ENCODE measurements at regions not wholly inside any gene's neighbourhood (a gene's known extent, or its start where the extent isn't known, plus 50 kb on each side); places are given as distances from the start of the nearest gene placed in this dataset.

GRCh38 chr12:92535961-92536360, 166.8 kb upstream of the PLEKHG7 start:
- DNase-seq (ENCODE audit: low spot score) = no peak

DNA sequence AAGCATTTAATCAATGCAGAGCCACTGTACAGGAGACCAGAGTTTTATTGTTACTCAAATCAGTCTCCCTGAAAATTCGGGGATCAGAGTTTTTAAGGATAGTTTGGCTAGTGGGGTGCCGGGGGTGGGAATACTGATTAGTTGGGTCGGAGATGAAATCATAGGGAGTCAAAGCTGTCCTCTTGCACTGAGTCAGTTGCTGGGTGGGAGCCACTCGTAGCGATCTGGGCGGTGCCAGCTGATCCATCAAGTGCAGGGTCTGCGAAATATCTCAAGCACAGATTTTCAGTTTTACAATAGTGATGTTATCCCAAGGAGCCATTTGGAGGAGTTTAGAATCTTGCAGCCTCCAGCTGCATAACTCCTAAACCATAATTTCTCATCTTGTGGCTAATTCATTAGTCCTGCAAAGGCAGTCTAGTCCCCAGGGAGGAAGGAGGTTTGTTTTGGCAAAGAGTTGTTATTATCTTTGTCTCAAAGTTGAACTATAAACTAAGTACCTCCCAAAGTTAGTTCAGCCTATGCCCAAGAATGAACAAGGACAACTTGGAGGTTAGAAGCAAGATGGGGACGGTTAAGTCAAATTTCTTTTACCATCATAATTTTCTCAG, 169.4 kb upstream of the PLEKHG7 start:
- DNase-seq (ENCODE audit: low spot score) = no peak

DNA sequence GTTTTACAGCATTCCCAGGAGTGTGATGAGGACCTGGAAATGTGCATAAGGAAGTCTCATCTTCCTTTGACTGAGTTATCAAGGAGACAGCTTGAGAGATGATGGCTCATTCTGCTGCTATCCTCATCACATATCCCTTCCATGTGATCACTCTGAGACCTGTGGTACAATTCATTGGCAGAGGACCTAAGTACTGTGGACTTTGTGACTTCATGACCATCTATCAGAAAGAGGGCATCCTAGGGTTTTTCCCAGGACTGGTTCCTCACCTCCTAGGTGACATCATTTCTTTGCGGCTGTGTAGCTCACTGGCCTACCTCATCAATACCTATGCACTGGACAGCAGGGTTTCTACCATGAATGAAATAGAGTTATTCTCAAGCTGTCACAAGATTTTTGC, 172.1 kb upstream of the PLEKHG7 start:
- DNase-seq (ENCODE audit: low spot score) = no peak

DNA sequence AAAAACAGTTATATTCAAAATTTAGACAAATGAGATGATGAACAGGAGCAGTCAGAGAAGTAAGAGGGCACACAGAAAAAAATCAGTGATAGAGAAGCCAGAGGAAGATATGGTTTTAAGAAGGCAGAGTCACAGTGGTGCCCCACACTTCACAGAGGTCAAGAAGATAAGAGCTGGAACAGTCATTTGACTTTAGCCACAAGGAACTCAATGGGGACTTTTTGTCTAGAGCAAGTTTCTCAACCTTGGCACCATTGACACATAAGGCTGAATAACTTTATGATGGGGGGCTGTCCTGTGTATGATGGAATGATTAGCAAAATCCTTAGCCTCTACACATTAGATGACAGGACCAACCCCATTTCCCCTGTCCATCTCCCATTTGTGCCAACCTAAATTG, 172.8 kb upstream of the PLEKHG7 start:
- DNase-seq (ENCODE audit: low spot score) = no peak

DNA sequence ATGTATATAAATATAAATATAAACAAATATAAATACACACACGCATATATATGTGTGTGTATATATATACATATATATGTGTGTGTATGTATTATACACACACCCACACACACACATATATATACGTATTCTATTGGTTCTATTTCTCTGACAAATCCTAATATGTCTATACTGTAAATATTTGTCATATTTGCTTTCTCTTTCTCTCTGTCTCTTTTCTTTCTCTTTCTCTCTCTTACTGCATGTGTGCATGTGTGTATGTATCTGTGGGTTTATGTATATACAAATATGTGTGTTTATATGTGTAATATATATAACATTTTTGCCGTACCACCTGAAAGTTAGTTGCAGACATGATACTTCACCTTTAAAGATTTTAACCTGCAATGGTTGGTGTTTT, 174.2 kb upstream of the PLEKHG7 start:
- DNase-seq (ENCODE audit: low spot score) = no peak

DNA sequence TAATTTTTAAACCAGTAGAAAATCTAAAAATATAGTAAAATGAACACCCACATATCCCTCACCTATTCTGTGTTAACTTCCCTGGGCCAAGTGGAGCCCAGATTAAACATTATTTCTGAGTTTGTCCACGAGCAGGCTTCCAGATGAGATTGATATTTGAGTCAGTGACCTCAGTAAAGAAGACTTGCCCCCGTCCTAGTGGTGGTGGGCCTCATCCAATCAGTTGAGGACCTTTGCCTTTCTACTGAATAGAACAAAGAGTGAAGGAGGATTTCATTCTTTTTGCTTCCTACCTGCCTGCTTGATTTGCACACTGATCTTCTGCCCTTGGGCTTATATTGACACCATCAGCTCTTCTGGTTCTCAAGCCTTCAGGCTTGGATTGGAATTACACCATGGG, 174.7 kb upstream of the PLEKHG7 start:
- DNase-seq (ENCODE audit: low spot score) = no peak

- no peak for DNase-seq (ENCODE audit: low spot score)
Observed at GRCh38 chr12:92524489-92524888, 178.3 kb upstream of the PLEKHG7 start.

GRCh38 chr12:92520511-92520910, 182.3 kb upstream of the PLEKHG7 start:
- no peak for DNase-seq (ENCODE audit: low spot score)

DNA sequence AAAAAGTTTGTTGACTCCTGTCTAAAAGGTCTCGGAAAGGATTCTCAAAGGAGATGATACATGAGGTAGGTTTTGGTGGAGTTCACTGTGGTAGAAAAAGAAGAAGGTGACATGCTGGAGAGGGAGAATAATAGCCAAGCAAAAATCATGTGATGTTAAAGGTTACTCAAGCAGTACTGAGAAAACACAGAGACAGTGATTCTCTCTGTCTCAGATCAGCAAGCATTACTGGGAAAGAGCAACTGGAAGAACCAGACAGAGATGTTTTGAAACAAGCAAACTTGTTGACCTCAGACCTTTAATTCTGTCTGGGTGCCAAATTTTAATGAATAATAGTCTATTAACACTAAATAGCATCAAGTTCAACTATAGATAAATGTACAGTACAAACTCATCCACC, 183.5 kb upstream of the PLEKHG7 start:
- DNase-seq (ENCODE audit: low spot score) = no peak

DNA sequence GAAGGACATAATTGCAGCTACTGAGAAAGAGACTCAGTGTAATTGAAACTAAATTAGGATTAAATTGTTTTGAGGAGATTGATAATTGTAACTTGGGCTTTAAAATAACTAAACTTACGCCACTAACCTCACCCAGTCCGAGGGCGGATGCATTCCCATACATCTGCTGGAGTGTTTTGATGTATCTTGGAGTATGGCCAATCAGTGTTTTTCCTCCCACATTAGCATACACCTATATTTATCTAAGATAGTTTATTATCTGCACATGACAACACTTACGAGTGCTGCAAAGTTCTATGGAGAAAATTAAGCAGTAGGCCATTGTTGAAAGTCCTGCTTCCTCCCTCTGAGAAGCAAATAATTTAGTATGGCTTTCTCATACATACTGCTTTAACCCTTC, 184.7 kb upstream of the PLEKHG7 start:
- DNase-seq (ENCODE audit: low spot score) = no peak

- no peak for DNase-seq (ENCODE audit: low spot score)
Observed at GRCh38 chr12:92516277-92516600, 186.6 kb upstream of the PLEKHG7 start.

GRCh38 chr12:92513231-92513730, 189.5 kb upstream of the PLEKHG7 start:
- DNase-seq (ENCODE audit: low spot score) = no peak

GRCh38 chr12:92511786-92512185, 191.0 kb upstream of the PLEKHG7 start:
- no peak for DNase-seq (ENCODE audit: low spot score)

GRCh38 chr12:92509156-92509738, 193.5 kb upstream of the PLEKHG7 start:
- DNase-seq (ENCODE audit: low spot score) = no peak

DNA sequence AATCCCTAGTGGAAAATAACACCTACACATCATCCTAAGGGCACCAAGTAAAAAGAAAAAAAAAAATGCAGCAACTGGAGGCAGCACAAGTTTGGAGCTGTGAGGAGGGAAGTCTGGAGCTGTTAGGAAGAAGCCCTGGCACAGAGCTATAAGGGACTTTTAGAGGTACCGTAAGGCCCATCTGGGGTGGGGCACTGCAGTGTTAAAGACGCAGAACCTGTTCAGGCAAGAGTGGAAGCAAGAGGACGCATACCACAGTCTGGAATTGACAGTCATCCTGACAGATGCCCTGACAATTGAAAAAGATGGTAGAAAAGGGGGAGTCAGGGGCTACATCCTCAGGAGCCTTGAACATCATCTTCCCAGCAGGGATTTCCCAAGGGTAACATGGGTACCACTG, 195.9 kb upstream of the PLEKHG7 start:
- DNase-seq (ENCODE audit: low spot score) = no peak

- DNase-seq (ENCODE audit: low spot score) = no peak
Observed at GRCh38 chr12:92506460-92506859, 196.3 kb upstream of the PLEKHG7 start.

GRCh38 chr12:92505254-92506231, 197.2 kb upstream of the PLEKHG7 start:
- no peak for DNase-seq (ENCODE audit: low spot score)

- no peak for DNase-seq (ENCODE audit: low spot score)
Observed at GRCh38 chr12:92504594-92504981, 198.2 kb upstream of the PLEKHG7 start.

DNA sequence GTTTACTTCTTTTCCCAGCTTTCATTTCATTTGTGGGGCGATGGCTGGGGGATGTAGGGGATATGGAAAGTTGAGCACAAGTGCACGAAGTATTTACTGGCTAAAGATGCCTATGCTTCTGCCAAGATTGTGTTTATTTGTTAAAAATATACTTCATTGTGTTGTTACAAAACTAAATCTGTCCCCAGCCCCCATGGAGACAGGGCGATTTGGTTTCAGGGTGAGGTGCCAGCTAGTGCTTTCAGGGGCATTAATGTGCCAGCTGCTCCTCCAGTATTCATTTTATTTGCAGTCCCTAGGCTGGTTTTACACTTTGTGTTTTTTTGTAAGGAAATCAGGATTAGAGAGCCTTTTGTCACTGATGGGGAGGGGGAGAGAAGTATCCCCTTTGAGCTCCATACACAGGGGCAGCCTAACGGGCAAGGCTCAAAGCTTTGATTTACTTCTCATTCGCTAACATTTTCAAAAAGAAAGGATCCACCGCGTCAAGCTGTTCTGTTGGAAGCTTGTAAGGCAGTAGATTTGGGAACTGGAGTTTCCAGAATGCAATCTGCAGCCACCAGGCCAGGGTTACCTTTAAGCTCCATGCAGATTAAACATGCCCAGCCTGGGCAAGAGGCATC, 198.7 kb upstream of the PLEKHG7 start:
- no peak for DNase-seq (ENCODE audit: low spot score)

GRCh38 chr12:92503029-92503931, 199.5 kb upstream of the PLEKHG7 start:
- no peak for DNase-seq (ENCODE audit: low spot score)

- DNase-seq (ENCODE audit: low spot score) = peak; percentile 8
Observed at GRCh38 chr12:92502417-92503028, 200.3 kb upstream of the PLEKHG7 start.

Measured in H4 (cell line).